ENCODE measurements at regions not wholly inside any gene's neighbourhood (a gene's known extent, or its start where the extent isn't known, plus 50 kb on each side); places are given as distances from the start of the nearest gene placed in this dataset.

- peaks cover 34% of the 10 kb centered on the region for H3K36me3 Mint-ChIP-seq
Observed at GRCh38 chr16:25311039-25311438, 53.4 kb upstream of the ZKSCAN2 start.

More at GRCh38 chr16:25311039-25311438, 53.4 kb upstream of the ZKSCAN2 start:
- Histone ChIP-seq H3K36me3 (ENCODE audit: control insufficient read depth, insufficient read depth, low read length) (no peaks in the 10 kb centered on the region), H3K27me3 (ENCODE audit: control insufficient read depth, insufficient read depth, low read length) (no peaks in the 10 kb centered on the region), H3K4me3 (ENCODE audit: low read length) (no peak overlapping the region), H3K4me1 (ENCODE audit: control insufficient read depth, insufficient read depth, low read length) (no peaks in the 10 kb centered on the region), H3K9me3 (ENCODE audit: control insufficient read depth, insufficient read depth, low read length) (peaks cover 15% of the 10 kb centered on the region), H3K27ac (ENCODE audit: low read length) (no peak overlapping the region)
- Mint-ChIP-seq H3K4me1 (no peaks in the 10 kb centered on the region), H3K4me3 (no peak overlapping the region), H3K27ac (no peak overlapping the region), H3K27me3 (ENCODE audit: low read depth in 2 of 2) (peaks cover 7 to 10% of the 10 kb centered on the region in 2 donors), H3K9me3 (peaks cover 14 to 19% of the 10 kb centered on the region in 2 donors)
- no peak for TF ChIP-seq CTCF (IDR thresholded peaks at IDR 0.05)
- DNase-seq (no peak), ATAC-seq (no peak)
- intact Hi-C loops (cut with micrococcal nuclease), result no loop called here
- WGBS (ENCODE audit: insufficient coverage), result 83% methylated on average over 2 of the region's 2 CpGs

Measured in natural killer cell (primary cell).